ENCODE measurements at regions not wholly inside any gene's neighbourhood (a gene's known extent, or its start where the extent isn't known, plus 50 kb on each side); places are given as distances from the start of the nearest gene placed in this dataset.

DNA sequence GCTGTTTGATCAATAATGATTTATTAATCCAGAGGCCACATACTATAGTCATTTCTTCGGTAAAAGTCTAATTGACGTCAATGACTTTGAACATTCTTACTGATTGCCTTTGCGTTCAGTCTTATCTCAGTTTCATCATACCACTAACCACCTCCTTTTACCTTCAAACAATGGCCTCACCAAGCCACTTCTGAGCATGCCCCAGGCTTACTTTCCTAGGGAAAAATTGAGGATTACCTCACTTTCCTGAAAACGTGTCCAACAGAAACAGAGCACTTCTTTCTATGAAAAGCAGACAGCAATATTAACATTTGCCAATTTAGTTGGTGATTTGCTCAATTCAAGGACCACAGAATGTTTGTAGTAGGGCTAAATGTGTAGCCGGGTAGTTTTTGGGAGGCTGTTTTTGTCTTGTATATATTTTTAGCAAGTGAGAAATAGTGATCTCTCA lies 157.6 kb downstream of the KLF5 start:
- TF ChIP-seq, protein P1, sequence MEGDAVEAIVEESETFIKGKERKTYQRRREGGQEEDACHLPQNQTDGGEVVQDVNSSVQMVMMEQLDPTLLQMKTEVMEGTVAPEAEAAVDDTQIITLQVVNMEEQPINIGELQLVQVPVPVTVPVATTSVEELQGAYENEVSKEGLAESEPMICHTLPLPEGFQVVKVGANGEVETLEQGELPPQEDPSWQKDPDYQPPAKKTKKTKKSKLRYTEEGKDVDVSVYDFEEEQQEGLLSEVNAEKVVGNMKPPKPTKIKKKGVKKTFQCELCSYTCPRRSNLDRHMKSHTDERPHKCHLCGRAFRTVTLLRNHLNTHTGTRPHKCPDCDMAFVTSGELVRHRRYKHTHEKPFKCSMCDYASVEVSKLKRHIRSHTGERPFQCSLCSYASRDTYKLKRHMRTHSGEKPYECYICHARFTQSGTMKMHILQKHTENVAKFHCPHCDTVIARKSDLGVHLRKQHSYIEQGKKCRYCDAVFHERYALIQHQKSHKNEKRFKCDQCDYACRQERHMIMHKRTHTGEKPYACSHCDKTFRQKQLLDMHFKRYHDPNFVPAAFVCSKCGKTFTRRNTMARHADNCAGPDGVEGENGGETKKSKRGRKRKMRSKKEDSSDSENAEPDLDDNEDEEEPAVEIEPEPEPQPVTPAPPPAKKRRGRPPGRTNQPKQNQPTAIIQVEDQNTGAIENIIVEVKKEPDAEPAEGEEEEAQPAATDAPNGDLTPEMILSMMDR (IDR thresholded peaks at IDR 0.05 in 2 of 3, conservative IDR thresholded peaks at IDR 0.05 in 1 of 3; ENCODE audit: borderline replicate concordance in 1 of 3, insufficient read depth in 1 of 3, low read depth in 2 of 3, low read length in 2 of 3): no peak
- no peak for TF ChIP-seq EZH2 (IDR thresholded peaks at IDR 0.05)
- TF ChIP-seq, protein P2, sequence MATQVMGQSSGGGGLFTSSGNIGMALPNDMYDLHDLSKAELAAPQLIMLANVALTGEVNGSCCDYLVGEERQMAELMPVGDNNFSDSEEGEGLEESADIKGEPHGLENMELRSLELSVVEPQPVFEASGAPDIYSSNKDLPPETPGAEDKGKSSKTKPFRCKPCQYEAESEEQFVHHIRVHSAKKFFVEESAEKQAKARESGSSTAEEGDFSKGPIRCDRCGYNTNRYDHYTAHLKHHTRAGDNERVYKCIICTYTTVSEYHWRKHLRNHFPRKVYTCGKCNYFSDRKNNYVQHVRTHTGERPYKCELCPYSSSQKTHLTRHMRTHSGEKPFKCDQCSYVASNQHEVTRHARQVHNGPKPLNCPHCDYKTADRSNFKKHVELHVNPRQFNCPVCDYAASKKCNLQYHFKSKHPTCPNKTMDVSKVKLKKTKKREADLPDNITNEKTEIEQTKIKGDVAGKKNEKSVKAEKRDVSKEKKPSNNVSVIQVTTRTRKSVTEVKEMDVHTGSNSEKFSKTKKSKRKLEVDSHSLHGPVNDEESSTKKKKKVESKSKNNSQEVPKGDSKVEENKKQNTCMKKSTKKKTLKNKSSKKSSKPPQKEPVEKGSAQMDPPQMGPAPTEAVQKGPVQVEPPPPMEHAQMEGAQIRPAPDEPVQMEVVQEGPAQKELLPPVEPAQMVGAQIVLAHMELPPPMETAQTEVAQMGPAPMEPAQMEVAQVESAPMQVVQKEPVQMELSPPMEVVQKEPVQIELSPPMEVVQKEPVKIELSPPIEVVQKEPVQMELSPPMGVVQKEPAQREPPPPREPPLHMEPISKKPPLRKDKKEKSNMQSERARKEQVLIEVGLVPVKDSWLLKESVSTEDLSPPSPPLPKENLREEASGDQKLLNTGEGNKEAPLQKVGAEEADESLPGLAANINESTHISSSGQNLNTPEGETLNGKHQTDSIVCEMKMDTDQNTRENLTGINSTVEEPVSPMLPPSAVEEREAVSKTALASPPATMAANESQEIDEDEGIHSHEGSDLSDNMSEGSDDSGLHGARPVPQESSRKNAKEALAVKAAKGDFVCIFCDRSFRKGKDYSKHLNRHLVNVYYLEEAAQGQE (IDR thresholded peaks at IDR 0.05; ENCODE audit: low read depth): no peak
- TF ChIP-seq EGR1 (IDR thresholded peaks at IDR 0.05; ENCODE audit: low read depth): no peak
- TF ChIP-seq EZH2phosphoT487 (IDR thresholded peaks at IDR 0.05; ENCODE audit: borderline replicate concordance): no peak
- no peak for TF ChIP-seq YY1 (IDR thresholded peaks at IDR 0.05; ENCODE audit: extremely low read depth, insufficient replicate concordance, low read depth, low read length)
- TF ChIP-seq RAD21 (IDR thresholded peaks at IDR 0.05; ENCODE audit: low read depth): no peak
- no peak for TF ChIP-seq POLR2AphosphoS5 (IDR thresholded peaks at IDR 0.05; ENCODE audit: low read depth, low read length)

Measured in HCT116 (cell line).